ENCODE measurements at regions not wholly inside any gene's neighbourhood (a gene's known extent, or its start where the extent isn't known, plus 50 kb on each side); places are given as distances from the start of the nearest gene placed in this dataset.

DNA sequence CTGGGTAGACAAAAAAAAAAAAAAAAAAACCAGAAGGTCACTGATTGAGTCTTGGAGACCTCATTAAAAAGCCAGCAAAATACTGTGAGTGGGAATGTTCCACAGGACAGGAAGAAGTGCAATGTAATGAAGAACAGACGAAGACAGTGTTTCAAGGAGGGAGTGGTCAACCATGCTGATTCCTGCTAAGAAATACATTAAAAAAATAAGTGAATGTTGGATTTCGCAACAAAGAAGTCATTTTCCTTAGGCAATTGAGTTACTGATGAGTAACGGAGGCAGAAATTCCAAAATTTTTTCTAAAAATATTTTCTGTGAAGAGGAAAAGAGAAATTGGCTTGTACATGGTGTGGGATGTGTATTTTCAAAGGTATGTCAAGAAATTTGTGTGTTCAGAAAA is 94.3 kb upstream of the FAM47B start:
- TF ChIP-seq, protein P1, sequence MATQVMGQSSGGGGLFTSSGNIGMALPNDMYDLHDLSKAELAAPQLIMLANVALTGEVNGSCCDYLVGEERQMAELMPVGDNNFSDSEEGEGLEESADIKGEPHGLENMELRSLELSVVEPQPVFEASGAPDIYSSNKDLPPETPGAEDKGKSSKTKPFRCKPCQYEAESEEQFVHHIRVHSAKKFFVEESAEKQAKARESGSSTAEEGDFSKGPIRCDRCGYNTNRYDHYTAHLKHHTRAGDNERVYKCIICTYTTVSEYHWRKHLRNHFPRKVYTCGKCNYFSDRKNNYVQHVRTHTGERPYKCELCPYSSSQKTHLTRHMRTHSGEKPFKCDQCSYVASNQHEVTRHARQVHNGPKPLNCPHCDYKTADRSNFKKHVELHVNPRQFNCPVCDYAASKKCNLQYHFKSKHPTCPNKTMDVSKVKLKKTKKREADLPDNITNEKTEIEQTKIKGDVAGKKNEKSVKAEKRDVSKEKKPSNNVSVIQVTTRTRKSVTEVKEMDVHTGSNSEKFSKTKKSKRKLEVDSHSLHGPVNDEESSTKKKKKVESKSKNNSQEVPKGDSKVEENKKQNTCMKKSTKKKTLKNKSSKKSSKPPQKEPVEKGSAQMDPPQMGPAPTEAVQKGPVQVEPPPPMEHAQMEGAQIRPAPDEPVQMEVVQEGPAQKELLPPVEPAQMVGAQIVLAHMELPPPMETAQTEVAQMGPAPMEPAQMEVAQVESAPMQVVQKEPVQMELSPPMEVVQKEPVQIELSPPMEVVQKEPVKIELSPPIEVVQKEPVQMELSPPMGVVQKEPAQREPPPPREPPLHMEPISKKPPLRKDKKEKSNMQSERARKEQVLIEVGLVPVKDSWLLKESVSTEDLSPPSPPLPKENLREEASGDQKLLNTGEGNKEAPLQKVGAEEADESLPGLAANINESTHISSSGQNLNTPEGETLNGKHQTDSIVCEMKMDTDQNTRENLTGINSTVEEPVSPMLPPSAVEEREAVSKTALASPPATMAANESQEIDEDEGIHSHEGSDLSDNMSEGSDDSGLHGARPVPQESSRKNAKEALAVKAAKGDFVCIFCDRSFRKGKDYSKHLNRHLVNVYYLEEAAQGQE (IDR thresholded peaks at IDR 0.05; ENCODE audit: insufficient replicate concordance, low read depth) = no peak
- no peak for TF ChIP-seq CTCF (IDR thresholded peaks at IDR 0.05; ENCODE audit: insufficient read depth, low read length)
- TF ChIP-seq GABPA (IDR thresholded peaks at IDR 0.05; ENCODE audit: low read depth) = no peak
- TF ChIP-seq POLR2AphosphoS5 (IDR thresholded peaks at IDR 0.05; ENCODE audit: low read depth) = no peak
- TF ChIP-seq SPI1 (IDR thresholded peaks at IDR 0.05; ENCODE audit: borderline replicate concordance, low read depth) = no peak
- Histone ChIP-seq H3K27ac (replicated peaks) (no peak overlapping the region), H3K27me3 (ENCODE audit: insufficient read depth, poor library complexity, severe bottlenecking) (no peaks in the 10 kb centered on the region), H3K4me3 (replicated peaks; ENCODE audit: insufficient read depth, low read length) (no peak overlapping the region)
- no peak for DNase-seq (ENCODE audit: low read depth in 1 of 2, low spot score in 1 of 2)

- TF ChIP-seq GABPA (IDR thresholded peaks at IDR 0.05; ENCODE audit: low read depth) = no peak
- TF ChIP-seq SPI1 (IDR thresholded peaks at IDR 0.05; ENCODE audit: borderline replicate concordance, low read depth) = no peak
- TF ChIP-seq POLR2AphosphoS5 (IDR thresholded peaks at IDR 0.05; ENCODE audit: low read depth) = no peak
- TF ChIP-seq CTCF (IDR thresholded peaks at IDR 0.05; ENCODE audit: insufficient read depth, low read length) = no peak
- TF ChIP-seq, protein P1 (IDR thresholded peaks at IDR 0.05; ENCODE audit: insufficient replicate concordance, low read depth) = no peak
- Histone ChIP-seq H3K27me3 (ENCODE audit: insufficient read depth, poor library complexity, severe bottlenecking) (no peaks in the 10 kb centered on the region), H3K27ac (replicated peaks) (no peak overlapping the region)
Observed at GRCh38 chrX:34849371-34849770, 93.2 kb upstream of the FAM47B start.

DNA sequence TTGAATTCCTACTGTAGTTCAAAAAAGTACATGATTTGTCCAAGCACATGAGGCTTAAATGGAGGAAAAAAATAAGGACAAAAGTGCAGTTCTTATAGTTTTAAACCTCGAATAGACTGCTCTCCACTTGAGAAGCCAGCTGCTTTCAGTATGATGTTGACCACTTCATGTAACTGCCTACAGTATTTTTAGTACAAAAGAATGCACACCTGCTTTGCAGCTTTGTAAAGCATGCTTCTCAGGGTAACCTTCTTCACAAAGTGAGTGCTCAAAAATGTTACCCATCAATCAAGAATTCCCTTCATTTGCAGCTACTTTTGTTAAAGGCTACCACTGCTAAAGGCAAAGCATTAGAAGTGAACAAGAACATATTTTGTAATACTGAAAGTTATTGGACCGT is 83.4 kb upstream of the FAM47B start:
- TF ChIP-seq, protein P1 (IDR thresholded peaks at IDR 0.05; ENCODE audit: insufficient replicate concordance, low read depth) = no peak
- TF ChIP-seq CTCF (IDR thresholded peaks at IDR 0.05; ENCODE audit: insufficient read depth, low read length) (no peak), GABPA (IDR thresholded peaks at IDR 0.05; ENCODE audit: low read depth) (no peak), SPI1 (IDR thresholded peaks at IDR 0.05; ENCODE audit: borderline replicate concordance, low read depth) (no peak), POLR2AphosphoS5 (IDR thresholded peaks at IDR 0.05; ENCODE audit: low read depth) (no peak)
- H3K4me3 ChIP-seq (replicated peaks; ENCODE audit: insufficient read depth, low read length) = no peak overlapping the region
- DNase-seq (ENCODE audit: low read depth in 1 of 2, low spot score in 1 of 2) = no peak
- no peak overlapping the region for H3K27ac ChIP-seq (replicated peaks)
- H3K27me3 ChIP-seq (ENCODE audit: insufficient read depth, poor library complexity, severe bottlenecking) = no peaks in the 10 kb centered on the region

More at GRCh38 chrX:34849371-34849770, 93.2 kb upstream of the FAM47B start:
- no peak for DNase-seq (ENCODE audit: low read depth in 1 of 2, low spot score in 1 of 2)
- H3K4me3 ChIP-seq (replicated peaks; ENCODE audit: insufficient read depth, low read length) = no peak overlapping the region

All from HL-60 (cell line).